ENCODE measurements at regions not wholly inside any gene's neighbourhood (a gene's known extent, or its start where the extent isn't known, plus 50 kb on each side); places are given as distances from the start of the nearest gene placed in this dataset.

DNA sequence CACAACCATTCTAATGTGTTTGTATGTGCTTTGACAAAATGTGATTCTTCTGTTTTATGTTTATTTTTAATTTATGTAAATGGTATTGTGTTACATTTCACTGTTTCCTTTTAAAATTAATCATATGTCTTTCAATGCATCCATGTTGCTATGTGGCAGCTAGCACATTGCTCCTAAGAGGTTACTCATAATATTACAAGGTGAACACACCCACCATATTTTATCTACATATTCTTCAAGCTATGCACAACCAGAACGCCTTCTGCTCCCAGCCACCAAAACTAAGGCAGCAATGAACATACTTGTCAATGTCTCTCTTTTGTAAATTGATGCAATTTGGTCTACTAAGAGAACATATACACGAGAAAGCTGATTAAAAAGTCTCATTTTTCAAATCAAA is 160.6 kb upstream of the OSR1 start:
- DNase-seq (ENCODE audit: missing footprints) (no peak), ATAC-seq (no peak)
- intact Hi-C loops (cut with DNase I) = no loop called here

DNA sequence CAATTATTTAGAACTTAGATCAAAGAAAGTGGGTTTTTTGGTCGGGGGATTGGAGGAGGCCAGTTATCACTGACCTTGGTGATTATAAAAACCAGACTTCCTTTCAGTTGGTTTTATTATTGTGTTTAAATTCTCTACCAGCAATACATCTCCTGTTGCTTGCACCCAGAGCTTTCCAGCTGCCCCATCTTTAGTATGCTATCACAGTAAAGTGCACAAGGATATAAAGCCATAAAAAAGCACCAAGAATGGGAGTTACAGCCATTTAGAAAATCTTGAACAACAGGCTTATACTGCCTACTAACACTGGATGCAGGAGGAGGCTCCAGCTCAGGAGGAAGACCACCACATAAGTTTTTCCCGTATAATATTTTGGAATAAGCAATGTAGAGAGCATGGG is 148.7 kb upstream of the OSR1 start:
- no peak for ATAC-seq
- no peak for DNase-seq (ENCODE audit: missing footprints)
- intact Hi-C loops (cut with DNase I) = no loop called here

DNA sequence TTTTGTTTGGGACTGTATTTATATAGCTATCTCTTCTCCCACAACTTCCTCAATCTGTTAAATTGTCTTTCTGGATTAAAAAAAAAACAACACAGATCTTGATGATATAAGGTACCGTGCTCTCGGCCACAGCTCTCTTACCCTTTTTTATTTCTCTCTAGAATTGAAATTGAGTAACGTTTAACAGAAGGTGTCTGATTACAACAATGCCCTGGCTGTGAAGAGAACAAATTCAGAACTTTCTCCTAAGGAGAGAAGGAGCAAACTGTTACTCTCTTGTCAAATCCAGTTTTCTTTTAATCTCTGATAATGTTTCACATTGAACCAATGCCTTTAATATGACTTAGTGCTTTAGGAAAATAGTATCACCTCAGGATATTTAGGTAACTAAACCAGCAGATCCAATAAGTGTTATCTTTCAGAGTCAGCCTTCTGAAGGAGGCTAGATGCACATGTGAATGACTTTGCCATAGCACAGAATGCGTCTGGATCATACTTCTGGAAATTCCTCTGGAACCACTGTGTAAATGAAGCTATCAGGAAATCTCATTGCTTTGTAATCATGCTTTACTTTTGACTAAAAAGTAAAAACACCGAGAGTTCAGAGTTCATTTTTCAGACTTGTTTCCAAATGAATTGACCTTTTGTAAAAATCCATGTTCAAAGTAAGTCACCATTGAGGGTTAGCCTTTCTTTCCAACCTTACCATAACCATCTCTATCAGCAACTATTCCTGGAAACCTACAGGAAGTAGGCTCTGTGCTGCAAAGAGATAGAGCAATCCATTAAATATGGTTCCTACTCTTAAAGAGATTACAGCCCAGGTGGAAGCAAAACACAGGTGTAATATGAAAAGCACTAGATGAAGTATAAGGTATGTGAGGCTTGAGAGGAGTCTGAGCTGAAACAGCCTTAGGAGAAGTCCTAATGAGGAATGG is 147.0 kb upstream of the OSR1 start:
- intact Hi-C loops (cut with DNase I) = no loop called here
- ATAC-seq (no peak), DNase-seq (ENCODE audit: missing footprints) (no peak)

DNA sequence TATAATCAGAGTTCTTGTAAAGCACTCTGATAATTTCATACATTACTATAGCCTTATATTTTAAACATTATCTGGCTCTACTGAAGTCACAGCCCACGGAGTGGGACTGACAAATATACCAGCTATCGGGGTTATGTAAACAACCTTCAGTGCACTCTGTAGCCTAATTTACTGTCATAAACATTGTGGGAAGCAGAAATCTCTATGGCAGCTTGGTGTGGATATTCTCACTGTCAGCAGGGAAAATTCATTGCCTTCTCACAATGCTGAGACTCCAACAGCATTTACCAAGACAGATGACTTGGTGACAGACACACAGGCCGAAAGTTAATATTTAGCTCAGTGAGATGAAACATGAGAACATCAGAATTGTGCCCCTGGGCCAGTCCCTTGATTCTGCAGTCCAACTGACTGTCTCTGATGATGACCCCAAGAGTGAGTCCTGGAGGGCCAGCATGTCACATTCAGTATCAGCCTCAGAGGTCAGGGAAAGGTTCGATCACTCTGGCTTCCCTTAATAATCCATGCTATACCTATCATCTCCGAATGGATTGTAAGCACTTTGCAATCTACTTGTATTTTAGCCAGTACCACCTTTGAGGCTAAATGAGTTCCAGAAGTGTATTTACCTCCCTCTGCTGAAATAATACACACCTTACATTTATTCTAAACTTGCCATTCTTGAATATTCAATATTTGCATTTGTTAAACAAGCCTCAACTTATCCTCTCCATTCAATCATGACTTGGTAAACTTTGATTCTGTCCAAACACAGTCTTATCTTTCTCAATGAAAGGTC is 146.2 kb upstream of the OSR1 start:
- ATAC-seq = no peak
- intact Hi-C loops (cut with DNase I) = no loop called here
- no peak for DNase-seq (ENCODE audit: missing footprints)

DNA sequence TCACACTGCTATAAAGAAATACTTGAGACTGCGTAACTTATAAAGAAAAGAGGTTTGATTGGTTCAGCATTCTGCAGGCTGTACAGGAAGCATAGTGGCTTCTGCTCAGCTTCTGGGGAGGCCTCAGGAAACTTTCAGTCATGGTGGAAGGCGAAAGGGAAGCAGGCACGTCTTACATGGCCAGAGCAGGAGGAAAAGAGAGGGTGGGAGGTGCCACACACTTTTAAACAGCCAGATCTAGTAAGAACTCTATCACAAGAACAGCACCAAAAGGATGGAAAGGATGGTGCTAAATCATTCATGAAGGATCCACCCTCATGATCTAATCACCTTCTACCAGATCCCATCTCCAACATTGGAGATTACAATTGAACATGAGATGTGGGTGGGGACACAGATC is 145.5 kb upstream of the OSR1 start:
- DNase-seq (ENCODE audit: missing footprints) (no peak), ATAC-seq (no peak)
- intact Hi-C loops (cut with DNase I) = no loop called here

DNA sequence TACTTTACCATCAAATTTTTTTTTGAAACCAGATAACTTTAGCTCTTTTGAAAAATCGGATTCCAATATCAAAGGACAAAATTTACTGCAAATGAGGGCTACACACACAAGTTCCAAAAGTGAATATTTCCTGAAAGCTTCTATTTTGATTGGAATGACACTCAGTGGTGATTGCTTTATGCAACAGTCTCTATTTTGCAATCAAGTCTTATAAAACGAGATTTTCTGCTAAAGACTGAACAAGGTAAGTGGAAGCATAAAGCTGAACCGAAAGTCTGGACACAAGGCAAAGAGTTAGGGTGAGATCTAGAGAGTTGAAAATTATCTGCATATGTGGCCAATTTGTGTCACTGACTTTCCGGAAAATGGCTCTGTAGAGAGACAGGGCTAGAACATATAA is 145.0 kb upstream of the OSR1 start:
- ATAC-seq (no peak), DNase-seq (ENCODE audit: missing footprints) (no peak)
- intact Hi-C loops (cut with DNase I) = no loop called here

DNA sequence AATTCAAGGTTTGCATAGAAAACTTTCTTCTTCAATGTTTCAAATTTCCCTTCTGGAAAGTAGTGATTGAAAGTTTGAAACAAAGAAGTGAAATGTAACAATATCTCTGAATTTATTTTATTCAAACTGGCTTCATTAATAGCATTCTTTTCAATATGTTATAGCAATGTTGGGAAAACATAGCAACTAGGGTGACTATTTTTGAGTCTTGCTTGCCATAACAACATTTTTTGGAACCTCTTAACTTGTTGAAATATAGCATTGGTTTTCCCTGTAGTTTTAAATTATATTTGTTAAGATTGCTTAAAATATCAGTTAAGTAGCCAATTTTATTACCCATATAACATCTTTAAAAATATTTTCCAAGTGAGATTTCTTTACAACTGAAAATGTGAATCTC is 141.7 kb upstream of the OSR1 start:
- intact Hi-C loops (cut with DNase I) = no loop called here
- DNase-seq (ENCODE audit: missing footprints) (no peak), ATAC-seq (no peak)

DNA sequence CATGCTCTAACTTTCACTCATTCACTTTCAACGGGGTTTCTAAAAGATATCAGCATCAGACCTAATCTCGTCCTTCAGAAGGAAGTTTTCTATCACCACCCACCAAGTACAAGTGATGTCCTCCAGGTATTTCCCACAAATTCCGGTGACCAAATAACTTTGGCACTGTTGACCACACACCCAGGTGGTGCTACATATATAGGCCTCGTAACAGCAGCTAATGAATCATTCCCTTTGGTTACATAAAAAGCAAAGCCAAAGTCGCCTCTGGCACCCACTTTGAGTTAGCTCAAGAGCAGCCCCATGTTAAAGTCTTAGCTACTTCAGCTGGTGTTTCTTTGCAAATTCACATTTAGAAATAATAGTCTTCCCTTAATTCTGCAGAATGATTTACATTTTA is 138.2 kb upstream of the OSR1 start:
- DNase-seq (ENCODE audit: missing footprints) = no peak
- no peak for ATAC-seq
- intact Hi-C loops (cut with DNase I) = no loop called here

DNA sequence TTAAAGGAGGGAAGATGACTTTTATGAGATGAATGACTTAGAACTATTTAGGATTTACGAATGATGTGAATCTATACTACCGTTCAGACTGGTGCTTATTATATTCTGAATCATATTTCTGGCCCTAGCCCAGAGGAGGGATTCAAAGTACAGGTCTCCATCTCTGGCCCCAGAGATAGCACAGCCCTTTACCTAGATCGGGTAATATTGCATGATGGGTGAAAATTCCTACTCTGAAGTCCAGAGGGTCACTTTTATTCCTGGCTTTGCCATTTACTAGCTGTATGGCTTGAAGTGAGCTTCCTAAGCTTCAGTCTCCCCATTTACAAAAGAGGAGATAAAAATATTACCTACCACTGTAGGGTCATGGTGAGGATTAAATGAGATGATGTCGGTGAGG is 135.8 kb upstream of the OSR1 start:
- DNase-seq (ENCODE audit: missing footprints) (no peak), ATAC-seq (no peak)
- intact Hi-C loops (cut with DNase I) = no loop called here

DNA sequence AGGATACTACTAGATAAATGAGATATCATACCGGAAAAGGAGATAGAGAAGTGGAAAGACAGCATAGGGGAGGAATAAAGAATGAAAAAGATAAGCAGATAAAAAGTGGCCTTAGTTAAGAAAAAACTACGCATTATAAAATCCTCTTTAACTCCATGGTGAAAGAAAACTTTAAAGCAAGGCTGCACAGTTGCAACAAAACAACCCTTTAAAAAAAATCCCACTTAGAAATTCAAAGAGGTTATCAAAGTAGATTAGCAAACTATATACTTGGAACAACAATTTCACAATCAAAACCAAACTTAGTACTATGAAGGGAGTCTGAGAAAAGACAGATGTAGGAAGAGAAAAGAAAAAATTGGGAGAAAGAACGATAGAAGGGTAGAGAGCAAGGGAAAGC is 133.4 kb upstream of the OSR1 start:
- intact Hi-C loops (cut with DNase I) = no loop called here
- ATAC-seq (no peak), DNase-seq (ENCODE audit: missing footprints) (no peak)

DNA sequence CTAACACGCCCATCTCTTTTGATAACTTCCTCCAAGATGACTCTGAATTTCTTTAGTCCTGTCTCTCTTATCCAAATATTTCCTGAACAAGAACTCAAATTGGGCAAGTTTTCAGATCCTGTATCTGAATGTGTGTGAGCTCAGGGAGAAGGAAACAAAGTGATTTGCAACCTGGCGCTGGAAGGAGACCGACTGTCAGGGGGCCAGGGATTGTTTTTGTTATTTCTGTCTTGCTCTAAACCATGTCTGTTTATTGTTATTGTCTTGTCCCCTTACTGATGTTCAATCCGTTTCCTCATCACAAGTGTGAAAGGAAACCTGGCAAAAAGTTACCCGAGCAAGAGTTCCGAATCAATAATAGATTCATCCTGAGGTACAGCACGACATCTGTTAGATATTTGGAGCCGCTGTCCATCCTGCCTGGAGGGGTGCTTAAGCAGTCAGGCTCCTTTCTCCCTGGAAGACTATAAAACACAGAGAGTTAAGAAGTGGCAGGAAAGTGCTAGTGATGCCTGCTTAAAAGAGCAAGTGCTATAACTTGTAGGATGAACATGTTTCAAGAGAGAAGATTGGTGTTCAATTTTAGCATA is 132.5 kb upstream of the OSR1 start:
- DNase-seq (ENCODE audit: missing footprints) = no peak
- intact Hi-C loops (cut with DNase I) = no loop called here
- no peak for ATAC-seq

DNA sequence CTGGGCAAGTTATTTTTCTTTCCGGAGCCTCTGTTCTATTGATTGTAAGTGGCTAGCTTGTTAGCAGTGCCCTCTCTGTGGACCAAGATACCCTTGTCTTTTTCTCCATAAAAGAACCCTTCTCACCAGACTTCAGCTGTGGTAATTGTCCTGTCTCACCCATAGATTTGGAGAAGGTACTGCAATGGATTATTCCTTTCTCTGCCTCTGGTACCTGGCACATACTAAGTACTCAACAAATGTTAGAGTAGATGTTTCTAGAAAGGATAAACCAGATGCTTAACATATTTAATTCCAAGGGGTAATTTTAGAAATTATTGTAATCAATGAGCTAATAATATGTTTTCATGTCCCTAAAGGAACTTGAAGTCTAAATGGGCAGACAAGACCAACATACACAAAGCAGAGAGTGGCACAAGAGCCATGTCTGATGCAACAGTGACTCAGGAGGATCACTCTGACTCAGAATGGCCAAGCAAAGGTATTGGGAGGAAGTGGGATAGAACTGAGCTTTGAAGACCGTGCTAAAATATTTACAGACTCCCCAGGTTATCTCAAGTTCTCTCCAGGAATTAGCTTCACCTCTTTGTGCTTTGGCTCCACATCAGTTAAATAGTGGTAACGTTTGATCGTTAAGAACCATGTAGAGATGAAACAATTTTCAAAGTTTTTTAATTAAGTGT is 129.7 kb upstream of the OSR1 start:
- intact Hi-C loops (cut with DNase I) = no loop called here
- ATAC-seq (no peak), DNase-seq (ENCODE audit: missing footprints) (no peak)

DNA sequence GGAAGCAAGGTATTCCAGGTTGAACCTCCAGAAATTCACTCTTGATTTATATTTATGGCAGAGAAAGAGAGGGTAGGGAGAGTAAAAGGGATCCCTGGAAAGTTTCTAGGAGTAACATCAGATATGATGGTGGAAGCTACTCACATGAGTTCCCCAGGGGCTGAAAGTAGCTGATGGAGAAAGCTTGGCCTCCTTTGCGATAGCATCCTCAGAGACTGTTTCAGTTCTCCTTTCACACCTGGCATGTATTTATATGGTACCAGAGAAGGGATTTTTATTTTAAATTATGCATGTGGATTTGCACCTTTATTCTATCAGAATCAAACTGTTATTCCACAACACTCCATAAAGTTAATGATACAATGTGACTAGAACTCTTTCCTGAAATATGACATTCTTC is 126.3 kb upstream of the OSR1 start:
- no peak for ATAC-seq
- intact Hi-C loops (cut with DNase I) = no loop called here
- DNase-seq (ENCODE audit: missing footprints) = no peak

DNA sequence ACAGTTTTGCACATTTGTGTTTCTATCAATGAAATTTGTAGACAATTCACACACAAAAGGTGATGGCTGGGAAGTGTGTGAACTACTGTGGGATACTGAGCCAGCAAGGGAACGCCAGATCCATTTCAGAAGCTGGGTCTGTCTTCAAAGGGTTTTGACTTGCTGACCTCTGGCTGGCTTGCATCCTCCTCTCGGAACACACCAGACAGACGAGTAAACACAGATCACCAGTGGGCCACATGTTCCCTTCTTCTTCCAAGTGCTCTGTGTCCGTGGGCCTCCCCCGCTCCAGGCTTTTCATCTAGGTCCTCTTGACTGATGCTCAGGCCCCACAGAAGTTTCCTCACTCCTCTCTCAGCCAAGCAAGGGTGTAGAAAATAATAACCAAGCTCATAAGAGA is 122.2 kb upstream of the OSR1 start:
- intact Hi-C loops (cut with DNase I) = no loop called here
- DNase-seq (ENCODE audit: missing footprints) = no peak
- ATAC-seq = no peak

DNA sequence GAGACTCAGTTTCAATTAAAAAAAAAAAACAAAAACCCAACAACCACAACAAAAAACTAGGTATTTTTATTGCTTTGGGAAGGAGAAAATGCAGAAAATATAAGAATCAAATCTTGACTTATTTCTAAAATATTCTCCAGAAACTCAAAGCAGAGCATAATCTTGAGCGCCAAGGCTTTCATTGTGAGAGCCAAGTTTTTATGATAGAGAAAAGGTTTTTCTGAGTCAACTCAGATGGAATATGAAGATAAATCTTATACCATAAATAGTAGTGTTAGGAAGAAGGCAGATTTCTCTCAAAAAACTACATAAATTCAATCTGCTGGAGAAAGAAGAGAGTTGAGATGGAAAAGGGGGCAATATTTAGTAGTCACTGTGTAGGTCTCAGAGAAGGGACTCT is 121.2 kb upstream of the OSR1 start:
- DNase-seq (ENCODE audit: missing footprints) (no peak), ATAC-seq (no peak)
- intact Hi-C loops (cut with DNase I) = no loop called here

DNA sequence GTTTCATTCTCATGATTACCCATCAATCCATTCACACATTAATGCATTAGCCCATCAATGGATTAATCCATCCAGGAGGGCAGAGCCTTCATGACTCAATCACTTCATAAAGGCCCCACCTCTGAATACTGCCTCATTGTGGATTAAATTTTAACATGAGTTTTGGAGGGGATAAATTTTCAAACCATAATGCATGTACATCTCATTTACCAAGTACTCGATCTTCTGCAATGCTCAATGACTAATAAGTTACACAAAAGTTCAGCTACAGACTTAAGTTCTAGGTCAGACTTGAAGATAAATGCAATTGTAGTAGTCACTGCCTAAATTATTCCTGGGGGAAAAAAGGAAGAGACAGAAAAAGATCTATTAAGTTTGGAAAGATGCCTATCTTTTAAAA is 120.0 kb upstream of the OSR1 start:
- intact Hi-C loops (cut with DNase I) = no loop called here
- DNase-seq (ENCODE audit: missing footprints) (no peak), ATAC-seq (no peak)

DNA sequence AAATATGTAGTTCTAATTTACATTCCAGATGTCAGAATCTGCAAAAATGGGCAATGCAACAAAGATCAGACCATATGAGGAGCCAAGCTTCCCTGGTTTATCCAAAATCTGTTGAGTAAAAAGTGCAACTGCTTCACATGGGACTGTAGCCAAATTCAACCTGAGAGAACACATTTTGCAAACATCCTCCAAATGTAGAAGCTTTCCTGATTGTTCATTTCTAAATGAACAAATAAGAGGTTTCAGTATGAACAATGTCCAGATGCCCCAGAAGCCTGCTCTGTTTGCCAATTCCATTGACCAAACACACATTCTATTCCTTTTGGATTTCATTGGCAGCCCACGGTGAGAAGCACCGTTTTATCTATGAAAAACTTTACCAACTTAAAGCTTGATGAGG is 117.9 kb upstream of the OSR1 start:
- ATAC-seq (no peak), DNase-seq (ENCODE audit: missing footprints) (no peak)
- intact Hi-C loops (cut with DNase I) = no loop called here

DNA sequence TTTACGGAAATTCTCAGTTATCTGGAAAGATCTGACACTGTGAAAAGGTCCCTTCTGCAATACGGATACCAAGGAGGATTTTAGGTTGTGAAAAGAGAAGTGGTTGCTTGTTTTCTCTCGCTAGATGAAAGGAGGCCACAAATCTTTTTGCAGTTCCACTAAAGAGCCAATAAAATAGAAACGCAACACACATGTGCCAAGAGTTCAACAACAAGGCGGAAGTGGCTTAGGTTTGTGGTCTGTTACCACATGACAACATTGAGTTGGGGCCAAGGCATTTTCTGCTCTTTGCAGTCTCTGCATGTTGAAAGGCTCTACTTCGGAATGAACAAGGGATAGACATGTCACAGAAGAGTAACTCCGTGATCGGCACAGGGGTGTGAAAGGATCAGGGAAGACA is 115.7 kb upstream of the OSR1 start:
- ATAC-seq (no peak), DNase-seq (ENCODE audit: missing footprints) (no peak)
- intact Hi-C loops (cut with DNase I) = no loop called here

DNA sequence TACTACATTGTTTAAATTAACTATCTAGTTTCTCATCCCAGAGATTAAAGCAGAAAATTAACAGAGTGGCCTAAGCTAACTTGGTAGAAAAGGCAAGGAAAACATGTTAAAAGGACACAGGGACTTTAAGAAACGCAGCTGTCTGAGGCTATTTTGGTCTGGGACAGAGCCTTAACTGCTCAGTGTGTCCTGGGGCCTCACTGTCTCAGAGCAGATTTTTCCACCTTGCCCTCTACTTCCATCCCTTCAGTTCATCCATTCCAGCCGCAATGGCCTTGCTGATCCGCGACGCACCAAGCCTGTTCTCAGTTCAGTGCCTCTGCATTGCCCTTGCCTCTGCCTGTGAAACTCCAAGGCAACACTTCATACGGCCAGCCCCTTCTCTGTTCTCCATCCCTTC is 114.9 kb upstream of the OSR1 start:
- intact Hi-C loops (cut with DNase I) = no loop called here
- no peak for DNase-seq (ENCODE audit: missing footprints)

More for the DNA sequence above, 114.9 kb upstream of the OSR1 start:
- no peak for ATAC-seq

All from Right ventricle myocardium inferior (tissue), 1 donor.